Type B pancreatic cell (in vitro differentiated cells): ENCODE measurements at regions not wholly inside any gene's neighbourhood (a gene's known extent, or its start where the extent isn't known, plus 50 kb on each side); places are given as distances from the start of the nearest gene placed in this dataset.
A peak's percentile ranks its signal among the peaks of the same experiment; 100 is the strongest.

Source experiments
- DNase-seq: peaks from one replicate; pipeline ENCODE4 v3.0.0; 2021; ENCODE audit warnings: mixed read lengths; ENCODE audit not compliant: unreplicated experiment; ENCODE audit errors: extremely low spot score
- H3K27ac Mint-ChIP-seq: 2 replicates; pipeline ENCODE4 v1.8.0; 2021; ENCODE audit warnings: mild to moderate bottlenecking, mixed read lengths
- H3K27me3 Mint-ChIP-seq: 2 replicates; pipeline ENCODE4 v1.8.0; 2021; ENCODE audit warnings: mixed read lengths
- H3K36me3 Mint-ChIP-seq: 2 replicates; pipeline ENCODE4 v1.8.0; 2021; ENCODE audit warnings: mixed read lengths
- H3K4me1 Mint-ChIP-seq: one replicate; pipeline ENCODE4 v1.8.0; 2021; ENCODE audit warnings: mixed read lengths; ENCODE audit not compliant: unreplicated experiment
- H3K4me3 Mint-ChIP-seq: 2 replicates; pipeline ENCODE4 v1.8.0; 2021; ENCODE audit warnings: mild to moderate bottlenecking, mixed read lengths
- H3K9me3 Mint-ChIP-seq: 2 replicates; pipeline ENCODE4 v1.8.0; 2021; ENCODE audit warnings: mixed read lengths
- CTCF ChIP-seq: fragments of 200-600 bp; sonication (generic); conservative IDR thresholded peaks from 2 replicates; pipeline ENCODE4 v1.5.0; 2021; ENCODE audit warnings: antibody characterized with exemption, mild to moderate bottlenecking

GRCh38 chr10:78702186-78702585 is 366.6 kb upstream of the ZMIZ1 start:
- no peak for TF ChIP-seq CTCF
- Mint-ChIP-seq H3K27me3 (peaks cover 3% of the 10 kb centered on the region), H3K36me3 (no peaks in the 10 kb centered on the region), H3K9me3 (no peaks in the 10 kb centered on the region), H3K27ac (no peak overlapping the region), H3K4me3 (no peak overlapping the region), H3K4me1 (peaks cover 66% of the 10 kb centered on the region)
- DNase-seq: peak; percentile 44

GRCh38 chr10:78702876-78703275 is 365.9 kb upstream of the ZMIZ1 start:
- Mint-ChIP-seq H3K27ac (no peak overlapping the region), H3K27me3 (peaks cover 3% of the 10 kb centered on the region), H3K4me1 (peaks cover 63% of the 10 kb centered on the region), H3K9me3 (no peaks in the 10 kb centered on the region), H3K4me3 (no peak overlapping the region), H3K36me3 (no peaks in the 10 kb centered on the region)
- TF ChIP-seq CTCF: no peak
- DNase-seq: no peak

GRCh38 chr10:78703593-78703992 is 365.2 kb upstream of the ZMIZ1 start:
- Mint-ChIP-seq H3K4me3 (no peak overlapping the region), H3K27ac (no peak overlapping the region), H3K36me3 (no peaks in the 10 kb centered on the region), H3K9me3 (no peaks in the 10 kb centered on the region), H3K27me3 (peaks cover 3% of the 10 kb centered on the region), H3K4me1 (peaks cover 58% of the 10 kb centered on the region)
- DNase-seq: no peak
- no peak for TF ChIP-seq CTCF

GRCh38 chr10:78706256-78706655 is 362.5 kb upstream of the ZMIZ1 start:
- H3K4me3 Mint-ChIP-seq: no peak overlapping the region
- no peak for DNase-seq
- H3K36me3 Mint-ChIP-seq: no peaks in the 10 kb centered on the region
- peaks cover 3% of the 10 kb centered on the region for H3K27me3 Mint-ChIP-seq
- peaks cover 41% of the 10 kb centered on the region for H3K4me1 Mint-ChIP-seq
- no peak overlapping the region for H3K27ac Mint-ChIP-seq
- peaks cover 3% of the 10 kb centered on the region for H3K9me3 Mint-ChIP-seq
- TF ChIP-seq CTCF: no peak

GRCh38 chr10:78706726-78707540 is 361.8 kb upstream of the ZMIZ1 start:
- no peak overlapping the region for H3K4me3 Mint-ChIP-seq
- no peaks in the 10 kb centered on the region for H3K27me3 Mint-ChIP-seq
- no peak for TF ChIP-seq CTCF
- H3K4me1 Mint-ChIP-seq: peaks cover 35% of the 10 kb centered on the region
- H3K9me3 Mint-ChIP-seq: peaks cover 8% of the 10 kb centered on the region
- DNase-seq: no peak
- no peak overlapping the region for H3K27ac Mint-ChIP-seq
- no peaks in the 10 kb centered on the region for H3K36me3 Mint-ChIP-seq
